ENCODE measurements at regions not wholly inside any gene's neighbourhood (a gene's known extent, or its start where the extent isn't known, plus 50 kb on each side); places are given as distances from the start of the nearest gene placed in this dataset.

DNA sequence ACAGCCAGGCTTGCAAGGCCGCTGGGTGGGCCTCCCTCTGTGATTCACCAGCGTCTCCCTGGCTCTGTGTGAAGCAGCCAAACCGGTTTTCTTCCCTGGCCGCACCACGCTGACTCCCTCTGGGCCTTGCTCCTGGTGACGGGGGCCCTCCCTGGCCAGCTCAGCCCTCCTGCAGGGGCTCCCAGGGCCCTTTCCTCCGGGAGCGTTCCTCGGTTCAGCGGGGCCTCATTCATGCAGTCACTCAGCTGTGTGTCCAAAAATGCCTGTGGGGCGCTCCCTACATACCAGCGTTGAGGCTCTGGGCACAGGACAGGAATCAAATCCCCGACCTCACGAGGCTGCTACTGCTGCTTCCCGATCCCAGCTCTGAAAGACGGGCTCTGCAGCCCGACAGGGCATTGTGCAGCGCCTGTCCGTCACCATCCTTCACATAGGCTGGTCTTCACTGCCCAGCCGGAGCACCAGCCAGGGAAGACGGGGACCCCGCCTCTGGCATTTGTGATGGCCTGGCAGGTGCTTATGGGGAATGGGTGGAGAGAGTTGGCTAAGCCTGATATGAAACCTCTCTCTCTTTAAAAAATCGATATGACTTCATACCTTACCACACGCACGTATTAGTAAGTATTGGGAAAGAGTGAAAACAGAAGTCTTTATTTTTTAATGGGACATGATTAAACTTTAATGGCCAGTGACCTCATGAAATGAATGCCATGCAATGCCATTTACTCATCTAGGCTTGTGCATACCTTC lies 110.0 kb upstream of the SHH start:
- CTCF ChIA-PET: no interaction called here
- Mint-ChIP-seq H3K27me3 (peaks cover 1% of the 10 kb centered on the region), H3K9me3 (no peaks in the 10 kb centered on the region), H3K27ac (no peak overlapping the region), H3K4me3 (no peak overlapping the region), H3K36me3 (ENCODE audit: low read depth) (no peaks in the 10 kb centered on the region), H3K4me1 (ENCODE audit: low read depth) (no peaks in the 10 kb centered on the region)
- POLR2A ChIA-PET: no interaction called here
- DNase-seq: no peak
- ATAC-seq: no peak
- TF ChIP-seq, protein P1, sequence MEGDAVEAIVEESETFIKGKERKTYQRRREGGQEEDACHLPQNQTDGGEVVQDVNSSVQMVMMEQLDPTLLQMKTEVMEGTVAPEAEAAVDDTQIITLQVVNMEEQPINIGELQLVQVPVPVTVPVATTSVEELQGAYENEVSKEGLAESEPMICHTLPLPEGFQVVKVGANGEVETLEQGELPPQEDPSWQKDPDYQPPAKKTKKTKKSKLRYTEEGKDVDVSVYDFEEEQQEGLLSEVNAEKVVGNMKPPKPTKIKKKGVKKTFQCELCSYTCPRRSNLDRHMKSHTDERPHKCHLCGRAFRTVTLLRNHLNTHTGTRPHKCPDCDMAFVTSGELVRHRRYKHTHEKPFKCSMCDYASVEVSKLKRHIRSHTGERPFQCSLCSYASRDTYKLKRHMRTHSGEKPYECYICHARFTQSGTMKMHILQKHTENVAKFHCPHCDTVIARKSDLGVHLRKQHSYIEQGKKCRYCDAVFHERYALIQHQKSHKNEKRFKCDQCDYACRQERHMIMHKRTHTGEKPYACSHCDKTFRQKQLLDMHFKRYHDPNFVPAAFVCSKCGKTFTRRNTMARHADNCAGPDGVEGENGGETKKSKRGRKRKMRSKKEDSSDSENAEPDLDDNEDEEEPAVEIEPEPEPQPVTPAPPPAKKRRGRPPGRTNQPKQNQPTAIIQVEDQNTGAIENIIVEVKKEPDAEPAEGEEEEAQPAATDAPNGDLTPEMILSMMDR (IDR thresholded peaks at IDR 0.05): no peak
- intact Hi-C loops (cut with micrococcal nuclease): no loop called here

GRCh38 chr7:155921804-155922066 lies 109.5 kb upstream of the SHH start:
- Mint-ChIP-seq H3K27me3 (peaks cover 1% of the 10 kb centered on the region), H3K4me1 (ENCODE audit: low read depth) (no peaks in the 10 kb centered on the region), H3K9me3 (no peaks in the 10 kb centered on the region), H3K27ac (no peak overlapping the region), H3K4me3 (no peak overlapping the region), H3K36me3 (ENCODE audit: low read depth) (no peaks in the 10 kb centered on the region)
- TF ChIP-seq, protein P1 (IDR thresholded peaks at IDR 0.05): no peak
- intact Hi-C loops (cut with micrococcal nuclease): no loop called here
- ChIA-PET CTCF (no interaction called here), POLR2A (no interaction called here)
- ATAC-seq (no peak), DNase-seq (no peak)

DNA sequence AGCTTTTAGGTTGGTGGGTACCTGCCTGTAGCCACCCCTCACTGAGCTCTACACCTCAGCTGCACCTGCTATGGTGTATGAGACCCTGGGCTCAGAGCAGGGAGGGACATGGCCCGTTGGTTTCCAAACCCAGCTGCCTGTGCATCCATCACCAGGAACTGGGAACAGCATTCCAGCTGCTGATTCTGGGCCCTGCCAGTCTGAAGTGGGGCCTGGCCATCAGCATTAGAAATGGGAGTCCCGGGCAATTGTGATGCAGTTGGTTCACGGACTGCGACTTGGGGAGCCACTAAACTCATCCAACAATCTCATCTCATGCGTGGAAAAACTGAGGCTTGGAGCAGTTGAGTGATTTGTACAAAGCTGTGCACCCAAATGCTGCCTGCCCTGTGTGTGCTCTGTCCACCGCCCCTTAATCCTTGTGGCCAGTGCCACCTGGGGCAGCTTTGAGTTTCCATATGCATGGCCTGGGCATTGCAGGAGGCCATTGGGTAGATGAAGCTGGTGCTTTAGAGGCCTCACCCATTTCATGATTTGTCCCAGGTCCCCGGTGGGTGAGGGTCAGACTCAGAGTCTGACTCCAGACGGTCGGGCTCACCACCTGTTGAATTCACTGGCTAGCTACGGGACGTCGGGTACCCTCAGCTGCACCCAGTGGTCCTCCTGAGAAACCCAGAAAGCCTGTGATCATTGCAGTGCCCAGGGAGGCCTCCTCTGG lies 109.0 kb upstream of the SHH start:
- Mint-ChIP-seq H3K9me3 (no peaks in the 10 kb centered on the region), H3K36me3 (ENCODE audit: low read depth) (no peaks in the 10 kb centered on the region), H3K27me3 (peaks cover 1% of the 10 kb centered on the region), H3K4me1 (ENCODE audit: low read depth) (no peaks in the 10 kb centered on the region), H3K27ac (no peak overlapping the region), H3K4me3 (no peak overlapping the region)
- POLR2A ChIA-PET: no interaction called here
- CTCF ChIA-PET: no interaction called here
- no peak for ATAC-seq
- intact Hi-C loops (cut with micrococcal nuclease): no loop called here
- no peak for DNase-seq
- TF ChIP-seq, protein P1 (IDR thresholded peaks at IDR 0.05): no peak

DNA sequence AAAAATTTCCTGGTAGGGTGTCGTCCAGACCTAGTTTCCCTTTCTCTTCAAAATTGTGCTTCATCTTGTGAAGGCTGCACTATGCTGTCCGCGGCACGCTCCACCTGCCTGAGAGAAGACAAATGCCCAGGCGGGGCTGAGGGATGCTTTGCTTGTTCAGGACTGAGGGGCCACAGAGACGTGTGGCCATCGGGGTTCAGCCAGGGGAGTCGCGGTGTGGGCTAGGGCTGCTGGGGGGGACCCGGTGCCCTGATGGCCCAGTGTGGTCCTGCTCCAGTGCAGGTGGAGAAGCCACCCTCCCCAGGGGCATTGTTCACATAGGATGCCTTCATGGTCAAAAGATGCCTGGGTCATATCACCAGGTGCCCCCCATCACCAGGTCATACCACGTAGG lies 107.8 kb upstream of the SHH start:
- Mint-ChIP-seq H3K4me3 (no peak overlapping the region), H3K4me1 (ENCODE audit: low read depth) (no peaks in the 10 kb centered on the region), H3K27ac (no peak overlapping the region), H3K36me3 (ENCODE audit: low read depth) (no peaks in the 10 kb centered on the region), H3K27me3 (no peaks in the 10 kb centered on the region), H3K9me3 (no peaks in the 10 kb centered on the region)
- POLR2A ChIA-PET: no interaction called here
- intact Hi-C loops (cut with micrococcal nuclease): no loop called here
- TF ChIP-seq, protein P1 (IDR thresholded peaks at IDR 0.05): no peak
- no peak for ATAC-seq
- CTCF ChIA-PET: no interaction called here
- DNase-seq: no peak

GRCh38 chr7:155919391-155920067 lies 107.3 kb upstream of the SHH start:
- H3K4me3 Mint-ChIP-seq: no peak overlapping the region
- TF ChIP-seq, protein P1 (IDR thresholded peaks at IDR 0.05): no peak
- H3K9me3 Mint-ChIP-seq: no peaks in the 10 kb centered on the region
- POLR2A ChIA-PET: no interaction called here
- H3K27ac Mint-ChIP-seq: no peak overlapping the region
- no peaks in the 10 kb centered on the region for H3K36me3 Mint-ChIP-seq (ENCODE audit: low read depth)
- no peaks in the 10 kb centered on the region for H3K4me1 Mint-ChIP-seq (ENCODE audit: low read depth)
- no peak for DNase-seq
- H3K27me3 Mint-ChIP-seq: no peaks in the 10 kb centered on the region
- CTCF ChIA-PET: no interaction called here
- ATAC-seq: no peak
- intact Hi-C loops (cut with micrococcal nuclease): no loop called here
